K562 (cell line): ENCODE measurements at regions not wholly inside any gene's neighbourhood (a gene's known extent, or its start where the extent isn't known, plus 50 kb on each side); places are given as distances from the start of the nearest gene placed in this dataset.
A peak's percentile ranks its signal among the peaks of the same experiment; 100 is the strongest.

Experiments
- C11orf30 ChIP-seq: fragments of 450-650 bp; IDR thresholded peaks from 2 replicates; pipeline ENCODE4 v1.6.1; 2016; ENCODE audit warnings: low read depth, mild to moderate bottlenecking
- CEBPG ChIP-seq, 3 experiments: fragments of 200-800 bp in 1 of 3; sonication (Bioruptor generic) in 1 of 3; sonication (generic) in 1 of 3; formaldehyde crosslinking in 1 of 3; IDR thresholded peaks in 2 of 3; conservative IDR thresholded peaks in 1 of 3; 2 replicates each; pipeline versions ENCODE4 v1.6.1 to v1.8.0; 2016 to 2022; ENCODE audit warnings: missing compliant biosample characterization in 2 of 3, missing genetic modification characterization in 2 of 3, mild to moderate bottlenecking in 1 of 3, missing genetic modification reagents in 1 of 3
- DLX4 ChIP-seq: fragments of 250-450 bp; sonication (Bioruptor Pico); IDR thresholded peaks from 2 replicates; pipeline ENCODE4 v1.6.1; 2021; ENCODE audit warnings: mild to moderate bottlenecking
- ELF1 ChIP-seq: fragments of 200-800 bp; sonication (Bioruptor generic); IDR thresholded peaks from 2 replicates; pipeline ENCODE4 v1.6.1; 2016; ENCODE audit warnings: missing genetic modification characterization, missing compliant biosample characterization
- FOXA3 ChIP-seq, 2 experiments: fragments of 450-650 bp in 1 of 2; sonication (generic) in 1 of 2; formaldehyde crosslinking; IDR thresholded peaks in 1 of 2; conservative IDR thresholded peaks in 1 of 2; 2 replicates each; pipeline versions ENCODE4 v1.4.0 to v1.8.0; 2020 to 2022; ENCODE audit warnings: mild to moderate bottlenecking in 2 of 2, missing genetic modification reagents in 1 of 2
- FOXP1 ChIP-seq: sonication (generic); formaldehyde crosslinking; IDR thresholded peaks from 2 replicates; pipeline ENCODE4 v1.8.0; 2022; ENCODE audit warnings: mild to moderate bottlenecking, missing genetic modification reagents
- GTF2F1 ChIP-seq: IDR thresholded peaks from 2 replicates; pipeline ENCODE4 v1.6.1; 2011; ENCODE audit warnings: low read depth, low read length, improper control_type of control experiment
- HDGF ChIP-seq: fragments of 450-650 bp; IDR thresholded peaks from 2 replicates; pipeline ENCODE4 v1.6.1; 2016
- HNRNPH1 ChIP-seq: fragments of 200-400 bp; formaldehyde crosslinking; optimal IDR thresholded peaks from 2 replicates; pipeline ENCODE3; 2017; ENCODE audit warnings: low read depth, mild to moderate bottlenecking, low read length, moderate library complexity
- JUND ChIP-seq, 2 experiments: IDR thresholded peaks; 2 replicates in 1 of 2; 3 replicates in 1 of 2; pipeline ENCODE4 v1.6.1; 2011; ENCODE audit warnings: borderline replicate concordance in 2 of 2, low read depth in 2 of 2, low read length in 2 of 2, improper control_type of control experiment in 1 of 2, missing biosample characterization in 1 of 2, missing genetic modification characterization in 1 of 2, missing genetic modification reagents in 1 of 2
- MAFF ChIP-seq: IDR thresholded peaks from 2 replicates; pipeline ENCODE4 v1.6.1; 2012; ENCODE audit warnings: low read length, improper control_type of control experiment
- MAFK ChIP-seq: IDR thresholded peaks from 2 replicates; pipeline ENCODE4 v1.6.1; 2011; ENCODE audit warnings: low read length, improper control_type of control experiment
- PTBP1 ChIP-seq: fragments of 200-400 bp; formaldehyde crosslinking; IDR thresholded peaks from 2 replicates; pipeline ENCODE4 v1.6.1; 2017; ENCODE audit warnings: low read depth, low read length
- SOX6 ChIP-seq: fragments of 450-650 bp; IDR thresholded peaks from 2 replicates; pipeline ENCODE4 v1.6.1; 2014; ENCODE audit warnings: mild to moderate bottlenecking
- THRAP3 ChIP-seq: fragments of 450-650 bp; IDR thresholded peaks from 2 replicates; pipeline ENCODE4 v1.6.1; 2016; ENCODE audit warnings: mild to moderate bottlenecking, inconsistent platforms, borderline replicate concordance
- TSC22D4 ChIP-seq: fragments of 450-650 bp; IDR thresholded peaks from 2 replicates; pipeline ENCODE4 v1.6.1; 2016; ENCODE audit warnings: missing genetic modification characterization, missing biosample characterization, control low read depth
- ZNF696 ChIP-seq: fragments of 250-450 bp; sonication (Bioruptor Pico); conservative IDR thresholded peaks from 2 replicates; pipeline ENCODE4 v1.4.0; 2020; ENCODE audit warnings: mild to moderate bottlenecking, moderate library complexity
- ZNF830 ChIP-seq: fragments of 250-450 bp; sonication (Bioruptor Pico); IDR thresholded peaks from 2 replicates; pipeline ENCODE4 v1.5.0; 2021; ENCODE audit warnings: mild to moderate bottlenecking

- TF ChIP-seq MAFK (peak; percentile 50; the same call in 1 of the 2 replicates), FOXA3 (CRISPR knock-in tag; conservative IDR thresholded peaks at IDR 0.05 in 1 of 2, IDR thresholded peaks at IDR 0.05 in 1 of 2) (0 out of 4 replicates have a peak, but pooled peaks of 1 of the 2 experiments have one; percentile 34), GTF2F1 (no peak), HNRNPH1 (no peak), SOX6 (peak; percentile 73), PTBP1 (no peak), CEBPG (CRISPR knock-in tag; IDR thresholded peaks at IDR 0.05) (no peak), CEBPG (tag; conservative IDR thresholded peaks at IDR 0.05 in 1 of 2, IDR thresholded peaks at IDR 0.05 in 1 of 2) (no peak), DLX4 (CRISPR knock-in tag) (no peak), MAFF (peak; percentile 63; the same call in 1 of the 2 replicates), ELF1 (tag) (no peak), ZNF830 (no peak), TSC22D4 (tag) (no peak), C11orf30 (peak; percentile 67), FOXP1 (CRISPR knock-in tag) (no peak), ZNF696 (CRISPR knock-in tag) (no peak), JUND (IDR thresholded peaks at IDR 0.05; ENCODE audit: borderline replicate concordance, low read depth, low read length) (peak; percentile 56; the same call in 1 of the 2 replicates), JUND (tag; IDR thresholded peaks at IDR 0.05; ENCODE audit: borderline replicate concordance, low read depth, low read length) (no peak), HDGF (no peak), THRAP3 (no peak)
- TF ChIP-seq, all 486 proteins: peak for 9
Measured at GRCh38 chr5:136631186-136631585, 265.8 kb upstream of the TRPC7 start (continued).
